PFSK-1 (cell line): ENCODE measurements at regions not wholly inside any gene's neighbourhood (a gene's known extent, or its start where the extent isn't known, plus 50 kb on each side); places are given as distances from the start of the nearest gene placed in this dataset.

Source experiments
- POLR2AphosphoS5 ChIP-seq: IDR thresholded peaks from 2 replicates; pipeline ENCODE4 v1.6.1; 2012; ENCODE audit warnings: low read depth, mild to moderate bottlenecking, control low read depth, low read length, moderate library complexity
- SIN3A ChIP-seq: IDR thresholded peaks from 2 replicates; pipeline ENCODE4 v1.6.1; 2012; ENCODE audit warnings: mild to moderate bottlenecking, low read length, moderate library complexity, borderline replicate concordance; ENCODE audit not compliant: insufficient read depth

DNA sequence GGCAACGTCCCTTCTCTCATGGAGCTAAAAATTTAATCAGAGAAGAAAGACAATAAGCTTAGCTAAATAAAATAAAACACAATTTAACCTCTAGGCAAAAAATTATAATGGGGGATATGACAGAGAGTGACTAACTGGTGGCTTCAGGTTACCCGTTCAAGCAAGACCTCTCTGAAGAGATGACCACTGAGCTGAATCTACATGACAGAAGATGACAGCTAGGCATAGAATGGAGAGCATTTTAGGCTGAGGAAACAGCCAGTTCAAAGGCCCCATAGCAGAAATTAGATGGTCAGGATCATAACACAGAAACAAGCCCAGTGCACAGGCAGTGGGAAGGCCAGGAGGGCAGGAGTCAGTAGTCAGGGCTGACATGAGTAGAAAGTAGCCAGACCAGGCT is 1094.3 kb downstream of the VRK1 start:
- no peak for TF ChIP-seq SIN3A
- TF ChIP-seq POLR2AphosphoS5: no peak
